ENCODE measurements at regions not wholly inside any gene's neighbourhood (a gene's known extent, or its start where the extent isn't known, plus 50 kb on each side); places are given as distances from the start of the nearest gene placed in this dataset.
"Not testable (repeated sequence)": the region's sequence is repeated elsewhere in the genome, so short reads cannot be mapped to it uniquely, and the experiment has no call there.

DNA sequence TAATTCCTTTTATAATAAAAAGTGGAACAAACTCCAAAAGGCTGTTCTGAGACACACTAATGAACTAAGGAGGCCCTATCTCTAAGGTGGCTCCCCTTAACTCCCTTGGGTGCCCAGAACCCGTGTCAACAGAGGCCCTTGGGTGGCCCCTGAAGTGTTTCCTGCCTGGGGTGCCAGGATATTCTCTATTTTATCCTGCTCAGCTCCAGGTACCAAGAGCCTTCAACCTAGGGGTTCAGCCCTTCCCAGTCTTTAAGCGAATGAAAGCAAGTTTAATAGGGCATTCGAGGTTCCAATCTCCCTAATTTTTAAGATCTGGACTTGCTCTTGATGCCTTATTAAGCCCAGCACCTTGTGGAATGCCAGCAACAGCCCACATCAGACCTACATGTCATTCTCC is 64.4 kb upstream of the MYO3A start:
- DNase-seq = no peak

DNA sequence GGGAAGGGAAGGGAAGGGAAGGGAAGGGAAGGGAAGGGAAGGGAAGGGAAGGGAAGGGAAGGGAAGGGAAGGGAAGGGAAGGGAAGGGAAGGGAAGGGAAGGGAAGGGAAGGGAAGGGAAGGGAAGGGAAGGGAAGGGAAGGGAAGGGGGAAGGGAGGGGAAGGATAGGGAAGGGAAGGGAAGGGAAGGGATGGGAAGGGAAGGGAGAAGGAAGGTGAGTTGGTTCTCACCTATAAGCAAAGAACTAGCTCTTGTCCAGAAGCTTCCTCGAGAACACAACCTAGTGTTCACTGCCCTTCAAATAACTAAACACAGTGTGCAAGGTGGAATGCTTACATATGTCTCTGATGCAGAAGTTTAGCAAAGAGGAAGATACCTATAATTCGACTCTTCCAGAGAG is 59.6 kb upstream of the MYO3A start:
- DNase-seq = not testable (repeated sequence)

DNA sequence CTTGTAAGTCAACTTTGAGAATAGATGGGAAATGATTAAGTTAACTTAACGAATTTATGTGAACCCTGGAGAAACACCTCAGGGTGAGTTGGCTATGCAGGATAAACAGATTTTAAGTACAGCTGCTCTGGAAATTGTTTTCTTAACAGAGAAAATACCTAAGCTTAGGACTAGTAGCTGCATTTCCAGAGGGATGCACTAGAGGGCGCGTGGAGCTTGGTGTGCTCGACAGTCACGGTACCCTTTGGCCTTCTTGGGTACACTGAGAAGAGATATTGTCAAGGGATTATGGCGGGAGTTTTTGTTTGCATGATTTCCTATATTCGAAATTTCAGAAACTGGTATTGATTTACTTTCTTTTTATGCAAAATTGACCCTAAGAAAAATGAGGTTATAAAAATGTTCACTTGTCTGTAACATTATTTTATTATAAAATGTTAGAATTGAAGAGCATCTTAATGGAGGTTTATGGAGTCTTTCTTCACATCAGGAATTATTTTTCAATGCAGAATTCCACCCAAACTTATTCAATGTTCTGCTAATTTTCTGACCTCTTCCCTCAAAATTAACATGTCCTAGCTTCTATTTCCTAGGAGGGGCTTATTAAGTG is 58.4 kb upstream of the MYO3A start:
- peak; percentile 75 to 77 for DNase-seq

DNA sequence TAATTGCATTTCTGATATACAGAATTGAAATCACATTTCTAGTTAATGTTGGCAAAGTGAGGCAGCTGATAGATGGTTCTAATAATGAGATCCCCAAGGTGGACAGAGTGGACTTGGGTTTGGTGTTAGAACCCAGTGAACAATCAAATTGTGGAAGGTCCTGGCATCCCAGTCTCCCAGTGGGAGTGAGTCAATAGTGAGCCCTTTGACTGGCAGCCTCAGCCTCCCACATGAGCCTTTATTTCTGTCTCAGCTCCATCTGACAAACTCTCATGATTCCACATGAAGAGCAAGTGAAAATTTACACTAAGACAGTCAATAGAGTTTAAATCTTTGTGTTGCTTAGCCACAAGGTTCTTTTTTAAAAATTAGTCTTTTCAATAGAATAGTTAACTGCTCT is 56.7 kb upstream of the MYO3A start:
- no peak for DNase-seq
